Left ventricle myocardium inferior (tissue), 1 donor: ENCODE measurements at regions not wholly inside any gene's neighbourhood (a gene's known extent, or its start where the extent isn't known, plus 50 kb on each side); places are given as distances from the start of the nearest gene placed in this dataset.

Source experiments
- DNase-seq: peaks from one replicate; pipeline ENCODE4 v3.0.0-alpha.2; 2020
- H3K27ac ChIP-seq: fragments of 200-600 bp; replicated peaks from 2 replicates; pipeline ENCODE4 v1.8.0; 2021
- H3K27me3 ChIP-seq: fragments of 200-600 bp; 2 replicates; pipeline ENCODE4 v1.8.0; 2021; ENCODE audit warnings: low read depth
- H3K36me3 ChIP-seq: fragments of 200-600 bp; 2 replicates; pipeline ENCODE4 v1.8.0; 2021
- H3K4me1 ChIP-seq: fragments of 200-600 bp; 2 replicates; pipeline ENCODE4 v1.8.0; 2021
- H3K4me3 ChIP-seq: fragments of 200-600 bp; 2 replicates; pipeline ENCODE4 v1.8.0; 2021; ENCODE audit warnings: mild to moderate bottlenecking, moderate library complexity
- H3K9me3 ChIP-seq: fragments of 200-600 bp; replicated peaks from 2 replicates; pipeline ENCODE4 v1.8.0; 2021
- intact Hi-C: fragments of 100-400 bp; cut with micrococcal nuclease; formaldehyde crosslinking; loops from one replicate; pipeline ENCODE4 v1.11.0; 2022
- TF ChIP-seq, protein P1 (sequence below): fragments of 200-600 bp; IDR thresholded peaks from 2 replicates; pipeline ENCODE4 v1.8.0; 2021; ENCODE audit warnings: antibody characterized with exemption, mild to moderate bottlenecking, borderline replicate concordance
- donor health status: DM: no; HTN: yes; CAD: no; lungs with severe emphysema.

DNA sequence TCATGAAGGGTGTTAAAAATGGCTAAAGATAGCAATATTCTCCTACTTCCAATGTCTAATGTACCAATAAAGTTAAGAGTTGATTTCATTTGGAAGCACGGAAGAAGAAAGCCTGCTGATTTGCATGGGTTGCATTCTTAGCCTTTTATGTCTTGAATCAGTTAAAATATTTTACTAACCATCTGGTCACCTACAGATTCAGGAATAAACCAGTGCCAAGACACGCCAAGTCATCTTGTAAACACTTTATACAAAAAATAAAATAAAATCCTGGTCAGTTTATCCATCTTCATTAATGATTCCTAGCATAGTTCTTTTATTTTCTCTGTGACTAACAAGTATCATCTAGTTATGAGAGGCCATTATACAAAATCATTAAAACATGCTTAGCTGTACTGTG is 1031.6 kb upstream of the WWC1 start:
- intact Hi-C loops = no loop called here

DNA sequence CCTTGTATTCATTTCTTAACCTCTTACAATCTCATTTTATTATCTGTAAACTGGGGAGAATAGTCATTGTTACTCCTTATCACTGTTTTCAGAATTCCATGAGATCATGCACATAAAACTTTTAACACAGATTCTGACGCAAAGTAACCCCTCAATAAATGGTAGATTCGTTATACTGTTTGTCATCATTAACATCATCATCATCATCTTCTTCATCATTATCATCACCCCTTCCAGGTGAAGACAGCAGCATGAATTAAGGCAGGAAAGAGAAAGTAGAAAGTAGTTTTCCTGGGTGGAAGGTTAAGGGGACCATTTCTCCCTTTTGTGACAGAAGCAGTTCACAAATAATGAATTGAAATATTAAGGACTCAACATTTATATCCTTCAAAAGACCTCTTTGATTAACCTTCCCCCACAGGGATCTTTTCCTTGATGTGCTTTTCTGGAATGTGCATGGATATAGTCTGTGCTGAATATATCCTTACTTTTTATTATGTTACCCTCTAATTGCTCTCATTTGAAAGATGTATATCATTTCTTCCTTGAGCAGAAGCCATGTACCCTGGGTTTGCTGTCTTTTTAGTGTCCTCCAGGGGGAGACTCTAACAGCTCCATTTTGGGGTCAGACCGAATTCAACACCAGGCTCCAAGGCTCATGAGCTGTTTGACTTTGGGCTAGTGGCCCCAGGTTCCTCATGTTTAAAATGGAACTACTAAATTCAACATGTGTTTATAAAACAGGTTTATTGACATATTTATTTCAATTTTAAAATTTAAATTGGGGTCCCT is 1029.9 kb upstream of the WWC1 start:
- no peak for DNase-seq
- TF ChIP-seq, protein P1, sequence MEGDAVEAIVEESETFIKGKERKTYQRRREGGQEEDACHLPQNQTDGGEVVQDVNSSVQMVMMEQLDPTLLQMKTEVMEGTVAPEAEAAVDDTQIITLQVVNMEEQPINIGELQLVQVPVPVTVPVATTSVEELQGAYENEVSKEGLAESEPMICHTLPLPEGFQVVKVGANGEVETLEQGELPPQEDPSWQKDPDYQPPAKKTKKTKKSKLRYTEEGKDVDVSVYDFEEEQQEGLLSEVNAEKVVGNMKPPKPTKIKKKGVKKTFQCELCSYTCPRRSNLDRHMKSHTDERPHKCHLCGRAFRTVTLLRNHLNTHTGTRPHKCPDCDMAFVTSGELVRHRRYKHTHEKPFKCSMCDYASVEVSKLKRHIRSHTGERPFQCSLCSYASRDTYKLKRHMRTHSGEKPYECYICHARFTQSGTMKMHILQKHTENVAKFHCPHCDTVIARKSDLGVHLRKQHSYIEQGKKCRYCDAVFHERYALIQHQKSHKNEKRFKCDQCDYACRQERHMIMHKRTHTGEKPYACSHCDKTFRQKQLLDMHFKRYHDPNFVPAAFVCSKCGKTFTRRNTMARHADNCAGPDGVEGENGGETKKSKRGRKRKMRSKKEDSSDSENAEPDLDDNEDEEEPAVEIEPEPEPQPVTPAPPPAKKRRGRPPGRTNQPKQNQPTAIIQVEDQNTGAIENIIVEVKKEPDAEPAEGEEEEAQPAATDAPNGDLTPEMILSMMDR = no peak
- no peaks in the 10 kb centered on the region for H3K9me3 ChIP-seq
- H3K4me3 ChIP-seq = no peak overlapping the region
- no peaks in the 10 kb centered on the region for H3K36me3 ChIP-seq
- H3K27me3 ChIP-seq = no peaks in the 10 kb centered on the region
- intact Hi-C loops = no loop called here
- H3K4me1 ChIP-seq = no peaks in the 10 kb centered on the region
- no peak overlapping the region for H3K27ac ChIP-seq

More for the DNA sequence above, 1031.6 kb upstream of the WWC1 start:
- no peak overlapping the region for H3K4me3 ChIP-seq
- no peaks in the 10 kb centered on the region for H3K4me1 ChIP-seq
- H3K36me3 ChIP-seq = no peaks in the 10 kb centered on the region
- no peaks in the 10 kb centered on the region for H3K9me3 ChIP-seq
- no peaks in the 10 kb centered on the region for H3K27me3 ChIP-seq
- TF ChIP-seq, protein P1 = no peak
- no peak for DNase-seq
- no peak overlapping the region for H3K27ac ChIP-seq

DNA sequence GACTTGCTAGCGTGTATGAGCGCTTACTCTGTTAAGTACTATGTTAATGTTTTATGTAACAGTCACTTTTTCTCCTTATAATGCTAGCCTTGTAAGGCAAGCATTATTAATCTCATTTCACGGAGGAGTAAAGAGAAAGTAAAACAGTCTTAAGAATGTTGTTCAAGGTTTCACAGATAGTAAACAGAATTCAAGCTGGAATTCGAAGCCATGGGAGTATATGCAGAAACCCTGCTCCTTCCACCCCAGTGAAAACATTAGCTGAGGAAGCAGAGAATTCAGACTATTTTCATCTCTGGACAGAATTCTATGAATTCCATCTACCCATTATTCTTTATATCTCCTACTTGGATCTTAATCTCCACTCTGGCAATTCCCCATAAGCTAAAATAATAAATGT is 1028.3 kb upstream of the WWC1 start:
- TF ChIP-seq, protein P1 = no peak
- intact Hi-C loops = no loop called here
- no peak overlapping the region for H3K27ac ChIP-seq

DNA sequence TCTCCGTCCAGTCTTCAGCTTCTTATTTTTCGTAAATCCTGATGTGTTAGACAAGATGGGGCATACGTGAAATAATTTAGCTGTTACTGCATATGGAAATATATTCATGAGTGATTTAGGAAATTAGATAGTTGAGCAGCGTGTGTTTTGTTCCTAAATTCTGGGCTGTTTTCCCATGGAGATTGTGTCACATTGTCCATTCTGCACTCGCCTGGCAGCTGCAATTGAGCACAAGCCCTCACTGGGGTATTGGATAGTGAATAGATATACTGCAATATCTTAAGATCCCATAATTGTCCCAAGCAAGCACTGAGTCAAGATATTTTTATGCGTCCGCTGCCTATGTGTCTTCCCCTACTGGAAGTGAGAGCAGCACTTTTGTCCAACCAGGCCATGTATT is 1027.1 kb upstream of the WWC1 start:
- intact Hi-C loops = no loop called here

More for the DNA sequence above, 1028.3 kb upstream of the WWC1 start:
- no peaks in the 10 kb centered on the region for H3K36me3 ChIP-seq
- no peak for DNase-seq
- H3K27me3 ChIP-seq = no peaks in the 10 kb centered on the region
- no peaks in the 10 kb centered on the region for H3K9me3 ChIP-seq
- no peak overlapping the region for H3K4me3 ChIP-seq
- no peaks in the 10 kb centered on the region for H3K4me1 ChIP-seq

DNA sequence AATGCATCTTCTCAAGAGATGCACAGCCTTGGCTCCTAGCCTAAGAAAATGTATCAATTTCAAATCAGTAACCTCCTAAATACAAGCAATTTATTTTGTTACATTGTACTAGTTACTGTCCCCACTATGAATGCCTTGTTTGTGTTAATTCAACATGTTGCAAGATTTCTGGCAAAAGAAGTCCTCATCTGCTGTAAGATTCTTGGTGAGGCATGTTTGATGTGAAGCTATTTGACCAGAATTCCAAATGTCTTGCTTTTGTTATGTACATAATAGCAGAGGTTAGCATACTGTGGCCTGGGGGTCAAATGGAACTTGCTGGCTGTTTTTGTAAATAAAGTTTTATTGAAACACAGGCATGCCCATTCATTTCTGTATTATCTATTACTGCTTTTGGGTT is 1023.1 kb upstream of the WWC1 start:
- TF ChIP-seq, protein P1 = no peak
- no peaks in the 10 kb centered on the region for H3K27me3 ChIP-seq
- no peaks in the 10 kb centered on the region for H3K4me1 ChIP-seq
- no peaks in the 10 kb centered on the region for H3K36me3 ChIP-seq
- no peak for DNase-seq
- no peak overlapping the region for H3K4me3 ChIP-seq
- no peaks in the 10 kb centered on the region for H3K9me3 ChIP-seq
- intact Hi-C loops = no loop called here
- no peak overlapping the region for H3K27ac ChIP-seq

More for the DNA sequence above, 1027.1 kb upstream of the WWC1 start:
- no peak for DNase-seq
- no peak overlapping the region for H3K4me3 ChIP-seq
- H3K4me1 ChIP-seq = no peaks in the 10 kb centered on the region
- TF ChIP-seq, protein P1 = no peak
- no peaks in the 10 kb centered on the region for H3K36me3 ChIP-seq
- H3K27me3 ChIP-seq = no peaks in the 10 kb centered on the region
- H3K9me3 ChIP-seq = no peaks in the 10 kb centered on the region
- no peak overlapping the region for H3K27ac ChIP-seq
